PC-9 (cell line): ENCODE measurements at regions not wholly inside any gene's neighbourhood (a gene's known extent, or its start where the extent isn't known, plus 50 kb on each side); places are given as distances from the start of the nearest gene placed in this dataset.

Experiments used
- BruUV-seq: library from RNA; stranded (reverse); fragments of 400-500 nt; replicated peaks from 2 replicates; lab custom pipeline; 2021; lab: Mats Ljungman, UMichigan
- CTCF ChIA-PET: fragments of 300-600 bp; sonication (Branson Sonifier 250); formaldehyde crosslinking; loops from one replicate; lab custom pipeline; 2022; ENCODE audit warnings: antibody characterized with exemption; lab: Charles Lee
- POLR2A ChIA-PET: fragments of 300-600 bp; sonication (Branson Sonifier 250); formaldehyde crosslinking; loops from one replicate; lab custom pipeline; 2022; ENCODE audit warnings: antibody characterized with exemption; ENCODE audit not compliant: unreplicated experiment; lab: Charles Lee
- DNase-seq, 2 experiments: peaks; one replicate each; pipeline versions ENCODE4 v3.0.0 to v3.0.0-alpha.2; 2015 to 2022; ENCODE audit warnings: mixed read lengths in 1 of 2
- H2AFZ ChIP-seq: fragments of 200-600 bp; sonication (generic); 2 replicates; pipeline ENCODE4 v1.8.1; 2017; ENCODE audit warnings: antibody characterized with exemption
- H3F3A ChIP-seq: fragments of 200-600 bp; sonication (generic); 2 replicates; pipeline ENCODE4 v1.8.1; 2017; ENCODE audit warnings: antibody characterized with exemption, mild to moderate bottlenecking, low read depth; ENCODE audit not compliant: insufficient read depth
- H3K27ac ChIP-seq: fragments of 200-600 bp; sonication (generic); 2 replicates; pipeline ENCODE4 v1.6.1; 2016; ENCODE audit warnings: mixed run types
- H3K27me3 ChIP-seq: fragments of 200-600 bp; sonication (generic); 2 replicates; pipeline ENCODE4 v1.6.1; 2016; ENCODE audit warnings: low read depth, mixed run types; ENCODE audit not compliant: insufficient read depth
- H3K36me3 ChIP-seq: fragments of 200-600 bp; sonication (generic); 2 replicates; pipeline ENCODE4 v1.6.1; 2016; ENCODE audit warnings: low read depth, mixed run types
- H3K4me1 ChIP-seq: fragments of 200-600 bp; sonication (generic); replicated peaks from 2 replicates; pipeline ENCODE4 v1.6.1; 2016; ENCODE audit warnings: mixed run types; ENCODE audit not compliant: insufficient read depth
- H3K4me2 ChIP-seq: fragments of 200-600 bp; sonication (generic); 2 replicates; pipeline ENCODE4 v1.6.1; 2017; ENCODE audit warnings: mixed run types
- H3K4me3 ChIP-seq: fragments of 200-600 bp; sonication (generic); 2 replicates; pipeline ENCODE4 v1.6.1; 2016; ENCODE audit warnings: mixed run types
- H3K79me2 ChIP-seq: fragments of 200-600 bp; sonication (generic); 2 replicates; pipeline ENCODE4 v1.6.1; 2017; ENCODE audit warnings: low read depth, mixed run types
- H3K9me2 ChIP-seq: fragments of 200-600 bp; sonication (generic); 2 replicates; pipeline ENCODE4 v1.8.1; 2017; ENCODE audit warnings: mild to moderate bottlenecking; ENCODE audit not compliant: insufficient read depth
- H3K9me3 ChIP-seq: fragments of 200-600 bp; sonication (generic); 2 replicates; pipeline ENCODE4 v1.8.1; 2016; ENCODE audit warnings: low read depth; ENCODE audit not compliant: insufficient read depth
- H4K20me1 ChIP-seq: fragments of 200-600 bp; sonication (generic); 2 replicates; pipeline ENCODE4 v1.8.1; 2017; ENCODE audit not compliant: insufficient read depth
- EZH2 ChIP-seq: fragments of 200-600 bp; sonication (generic); IDR thresholded peaks from 2 replicates; pipeline ENCODE4 v1.8.0; 2017; ENCODE audit warnings: antibody characterized with exemption, low read depth
- intact Hi-C: fragments of 100-400 bp; cut with micrococcal nuclease; formaldehyde crosslinking; loops from one replicate; pipeline ENCODE4 v1.10.0; 2022; ENCODE audit not compliant: unreplicated experiment
- TF ChIP-seq, protein P1 (sequence below): fragments of 200-600 bp; sonication (generic); conservative IDR thresholded peaks from 2 replicates; pipeline ENCODE4 v1.6.1; 2017; ENCODE audit warnings: mixed run types, antibody characterized with exemption, mild to moderate bottlenecking, moderate library complexity

DNA sequence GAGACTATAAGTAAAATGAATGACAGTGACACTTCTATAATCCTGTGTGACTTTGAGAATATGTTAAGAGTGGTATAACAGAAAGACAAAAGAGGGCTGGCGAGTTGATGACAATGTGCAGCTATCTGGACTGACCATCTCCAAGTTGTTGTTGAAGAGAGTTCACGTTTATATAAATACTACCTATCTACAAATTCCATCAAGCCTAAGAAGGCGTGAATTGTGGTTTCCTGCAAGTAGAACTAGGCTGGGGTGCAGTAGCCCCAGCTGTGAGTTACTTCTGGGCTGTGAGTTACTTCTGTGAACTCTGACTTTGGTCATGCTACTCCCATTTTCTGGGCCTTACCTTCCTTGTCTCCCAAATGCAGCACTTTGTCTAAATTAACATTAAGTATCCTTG, 561.0 kb downstream of the TBC1D4 start:
- Histone ChIP-seq H3K4me3 (no peak overlapping the region), H2AFZ (no peak overlapping the region)

DNA sequence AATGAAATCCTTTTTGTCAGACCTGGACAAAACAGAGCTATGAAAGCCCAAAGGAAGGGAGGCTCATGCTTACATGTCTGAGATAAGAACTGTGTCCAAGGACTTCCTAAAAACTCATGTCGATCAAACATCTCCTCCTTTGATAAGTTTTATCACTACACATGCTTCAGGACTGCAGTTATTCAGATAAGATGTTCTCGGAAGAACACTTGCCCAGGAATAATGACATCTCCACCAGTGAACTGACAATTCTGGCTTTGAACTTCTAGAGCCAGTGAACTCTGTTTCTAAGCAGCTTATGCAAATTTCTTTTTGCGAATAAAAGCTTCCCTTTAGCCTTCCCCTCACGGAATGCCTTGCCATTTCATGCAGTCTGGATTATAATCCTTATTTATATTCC, 561.6 kb downstream of the TBC1D4 start:
- no TSS peak for BruUV-seq
- ChIA-PET CTCF (no interaction called here), POLR2A (no interaction called here)
- Histone ChIP-seq H3K27ac (no peak overlapping the region), H3K36me3 (no peaks in the 10 kb centered on the region), H3F3A (no peaks in the 10 kb centered on the region), H2AFZ (no peak overlapping the region), H3K4me2 (no peak overlapping the region), H3K27me3 (no peaks in the 10 kb centered on the region), H3K79me2 (no peaks in the 10 kb centered on the region), H3K9me3 (no peaks in the 10 kb centered on the region), H3K4me1 (no peaks in the 10 kb centered on the region), H3K4me3 (no peak overlapping the region), H3K9me2 (no peaks in the 10 kb centered on the region; the same call in 1 of the 2 replicates), H4K20me1 (no peaks in the 10 kb centered on the region)
- TF ChIP-seq, protein P1, sequence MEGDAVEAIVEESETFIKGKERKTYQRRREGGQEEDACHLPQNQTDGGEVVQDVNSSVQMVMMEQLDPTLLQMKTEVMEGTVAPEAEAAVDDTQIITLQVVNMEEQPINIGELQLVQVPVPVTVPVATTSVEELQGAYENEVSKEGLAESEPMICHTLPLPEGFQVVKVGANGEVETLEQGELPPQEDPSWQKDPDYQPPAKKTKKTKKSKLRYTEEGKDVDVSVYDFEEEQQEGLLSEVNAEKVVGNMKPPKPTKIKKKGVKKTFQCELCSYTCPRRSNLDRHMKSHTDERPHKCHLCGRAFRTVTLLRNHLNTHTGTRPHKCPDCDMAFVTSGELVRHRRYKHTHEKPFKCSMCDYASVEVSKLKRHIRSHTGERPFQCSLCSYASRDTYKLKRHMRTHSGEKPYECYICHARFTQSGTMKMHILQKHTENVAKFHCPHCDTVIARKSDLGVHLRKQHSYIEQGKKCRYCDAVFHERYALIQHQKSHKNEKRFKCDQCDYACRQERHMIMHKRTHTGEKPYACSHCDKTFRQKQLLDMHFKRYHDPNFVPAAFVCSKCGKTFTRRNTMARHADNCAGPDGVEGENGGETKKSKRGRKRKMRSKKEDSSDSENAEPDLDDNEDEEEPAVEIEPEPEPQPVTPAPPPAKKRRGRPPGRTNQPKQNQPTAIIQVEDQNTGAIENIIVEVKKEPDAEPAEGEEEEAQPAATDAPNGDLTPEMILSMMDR = no peak
- TF ChIP-seq EZH2 = no peak
- no peak for DNase-seq
- intact Hi-C loops = no loop called here

More for the DNA sequence above, 561.0 kb downstream of the TBC1D4 start:
- intact Hi-C loops = no loop called here
- H3K36me3 ChIP-seq = no peaks in the 10 kb centered on the region
- H3F3A ChIP-seq = no peaks in the 10 kb centered on the region
- BruUV-seq = no TSS peak
- no peaks in the 10 kb centered on the region; the same call in 1 of the 2 replicates for H3K9me2 ChIP-seq
- H3K4me2 ChIP-seq = no peak overlapping the region
- CTCF ChIA-PET = no interaction called here
- no peaks in the 10 kb centered on the region for H3K27me3 ChIP-seq
- H4K20me1 ChIP-seq = no peaks in the 10 kb centered on the region
- POLR2A ChIA-PET = no interaction called here
- H3K4me1 ChIP-seq = no peaks in the 10 kb centered on the region
- DNase-seq = no peak
- no peak overlapping the region for H3K27ac ChIP-seq
- H3K79me2 ChIP-seq = no peaks in the 10 kb centered on the region
- TF ChIP-seq, protein P1 = no peak
- TF ChIP-seq EZH2 = no peak
- no peaks in the 10 kb centered on the region for H3K9me3 ChIP-seq

DNA sequence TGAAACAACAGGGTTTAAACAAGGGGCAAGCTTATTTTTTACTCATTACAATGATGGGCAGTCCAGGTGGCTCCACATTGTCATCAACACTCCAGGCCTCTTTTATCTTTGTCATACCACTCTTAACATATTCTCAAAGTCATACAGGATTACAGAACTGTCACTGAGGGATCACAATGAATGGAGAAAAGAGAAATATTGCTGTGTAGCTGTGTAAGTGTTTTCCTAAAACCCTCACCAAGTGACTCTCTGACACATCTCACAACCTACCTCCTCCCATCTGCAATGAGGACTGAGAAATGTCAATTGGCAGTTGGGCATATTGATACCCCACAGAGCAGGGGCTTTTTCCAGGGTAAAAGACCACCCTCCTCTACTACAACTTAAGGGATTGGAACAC, 562.1 kb downstream of the TBC1D4 start:
- Histone ChIP-seq H3K27me3 (no peaks in the 10 kb centered on the region), H2AFZ (no peak overlapping the region), H3K36me3 (no peaks in the 10 kb centered on the region), H3K27ac (no peak overlapping the region), H3F3A (no peaks in the 10 kb centered on the region), H3K9me3 (no peaks in the 10 kb centered on the region), H3K4me1 (no peaks in the 10 kb centered on the region), H3K4me2 (no peak overlapping the region), H3K9me2 (no peaks in the 10 kb centered on the region), H4K20me1 (no peaks in the 10 kb centered on the region), H3K79me2 (no peaks in the 10 kb centered on the region), H3K4me3 (no peak overlapping the region)
- DNase-seq = no peak
- TF ChIP-seq, protein P1 = no peak
- no peak for TF ChIP-seq EZH2
- BruUV-seq = no TSS peak
- intact Hi-C loops = no loop called here
- CTCF ChIA-PET = no interaction called here
- POLR2A ChIA-PET = no interaction called here
